ENCODE measurements at regions not wholly inside any gene's neighbourhood (a gene's known extent, or its start where the extent isn't known, plus 50 kb on each side); places are given as distances from the start of the nearest gene placed in this dataset.

DNA sequence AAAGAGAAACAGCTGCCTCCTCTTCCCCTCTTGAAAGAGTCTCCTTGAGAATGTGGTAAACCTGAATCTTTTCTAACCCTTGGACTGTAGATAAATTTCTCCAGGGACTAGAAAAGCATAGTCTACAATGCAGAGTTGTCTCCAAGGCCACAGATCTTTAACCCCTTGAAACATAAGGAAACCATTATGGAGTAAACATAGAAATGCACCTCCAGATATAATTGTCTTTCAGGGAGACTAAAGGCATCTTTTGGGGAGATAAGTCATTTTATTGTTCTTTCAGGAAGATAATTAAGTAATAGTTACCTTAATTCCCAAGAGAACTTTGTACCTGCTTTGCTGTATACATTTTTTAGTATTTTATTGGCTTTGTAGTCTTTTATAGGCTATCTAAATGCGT lies 373.6 kb upstream of the GRIA1 start:
- H2AFZ ChIP-seq (ENCODE audit: low read depth) = no peak overlapping the region
- no peak overlapping the region for H3K4me3 ChIP-seq (IDR thresholded peaks at IDR 0.05; ENCODE audit: insufficient read depth, low read depth, low read length)
- H4K20me1 ChIP-seq (ENCODE audit: insufficient read depth) = no peaks in the 10 kb centered on the region
- H3K27ac ChIP-seq = no peak overlapping the region
- no peaks in the 10 kb centered on the region for H3K79me2 ChIP-seq (ENCODE audit: insufficient read depth, low read depth)
- H3K36me3 ChIP-seq (ENCODE audit: insufficient read depth) = no peaks in the 10 kb centered on the region
- no peaks in the 10 kb centered on the region for H3K4me1 ChIP-seq (ENCODE audit: low read depth, poor library complexity, severe bottlenecking)
- no peaks in the 10 kb centered on the region for H3K27me3 ChIP-seq (ENCODE audit: insufficient read depth, low read depth)
- H3K9ac ChIP-seq = no peak overlapping the region
- TF ChIP-seq, protein P1, sequence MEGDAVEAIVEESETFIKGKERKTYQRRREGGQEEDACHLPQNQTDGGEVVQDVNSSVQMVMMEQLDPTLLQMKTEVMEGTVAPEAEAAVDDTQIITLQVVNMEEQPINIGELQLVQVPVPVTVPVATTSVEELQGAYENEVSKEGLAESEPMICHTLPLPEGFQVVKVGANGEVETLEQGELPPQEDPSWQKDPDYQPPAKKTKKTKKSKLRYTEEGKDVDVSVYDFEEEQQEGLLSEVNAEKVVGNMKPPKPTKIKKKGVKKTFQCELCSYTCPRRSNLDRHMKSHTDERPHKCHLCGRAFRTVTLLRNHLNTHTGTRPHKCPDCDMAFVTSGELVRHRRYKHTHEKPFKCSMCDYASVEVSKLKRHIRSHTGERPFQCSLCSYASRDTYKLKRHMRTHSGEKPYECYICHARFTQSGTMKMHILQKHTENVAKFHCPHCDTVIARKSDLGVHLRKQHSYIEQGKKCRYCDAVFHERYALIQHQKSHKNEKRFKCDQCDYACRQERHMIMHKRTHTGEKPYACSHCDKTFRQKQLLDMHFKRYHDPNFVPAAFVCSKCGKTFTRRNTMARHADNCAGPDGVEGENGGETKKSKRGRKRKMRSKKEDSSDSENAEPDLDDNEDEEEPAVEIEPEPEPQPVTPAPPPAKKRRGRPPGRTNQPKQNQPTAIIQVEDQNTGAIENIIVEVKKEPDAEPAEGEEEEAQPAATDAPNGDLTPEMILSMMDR (conservative IDR thresholded peaks at IDR 0.05; ENCODE audit: low read depth, low read length) = no peak
- no peak overlapping the region for H3K4me2 ChIP-seq

DNA sequence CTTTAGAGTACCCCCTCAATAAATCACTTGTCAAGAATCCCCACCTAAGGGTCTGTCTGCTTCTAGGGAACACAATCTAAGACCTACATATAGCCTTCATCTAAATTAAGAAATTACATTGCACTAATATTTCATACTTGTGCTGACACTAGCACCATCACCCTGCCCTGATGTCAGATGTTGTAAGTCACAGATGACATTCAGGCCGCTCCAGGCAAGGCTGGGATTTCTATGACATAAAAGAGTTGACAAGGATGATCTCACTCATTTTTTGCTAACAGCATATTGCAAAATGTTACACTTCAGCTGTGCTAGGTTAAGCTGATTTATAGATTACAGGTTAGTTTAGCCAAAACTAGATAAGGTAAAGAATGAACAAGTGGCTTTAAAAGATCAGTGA lies 372.5 kb upstream of the GRIA1 start:
- H3K4me2 ChIP-seq = no peak overlapping the region
- H2AFZ ChIP-seq (ENCODE audit: low read depth) = no peak overlapping the region
- TF ChIP-seq, protein P1 (conservative IDR thresholded peaks at IDR 0.05; ENCODE audit: low read depth, low read length) = no peak
- H3K79me2 ChIP-seq (ENCODE audit: insufficient read depth, low read depth) = no peaks in the 10 kb centered on the region
- H3K27me3 ChIP-seq (ENCODE audit: insufficient read depth, low read depth) = no peaks in the 10 kb centered on the region
- no peak overlapping the region for H3K4me3 ChIP-seq (IDR thresholded peaks at IDR 0.05; ENCODE audit: insufficient read depth, low read depth, low read length)
- no peak overlapping the region for H3K9ac ChIP-seq
- H3K36me3 ChIP-seq (ENCODE audit: insufficient read depth) = no peaks in the 10 kb centered on the region
- H3K4me1 ChIP-seq (ENCODE audit: low read depth, poor library complexity, severe bottlenecking) = no peaks in the 10 kb centered on the region
- H3K27ac ChIP-seq = no peak overlapping the region
- no peaks in the 10 kb centered on the region for H4K20me1 ChIP-seq (ENCODE audit: insufficient read depth)

DNA sequence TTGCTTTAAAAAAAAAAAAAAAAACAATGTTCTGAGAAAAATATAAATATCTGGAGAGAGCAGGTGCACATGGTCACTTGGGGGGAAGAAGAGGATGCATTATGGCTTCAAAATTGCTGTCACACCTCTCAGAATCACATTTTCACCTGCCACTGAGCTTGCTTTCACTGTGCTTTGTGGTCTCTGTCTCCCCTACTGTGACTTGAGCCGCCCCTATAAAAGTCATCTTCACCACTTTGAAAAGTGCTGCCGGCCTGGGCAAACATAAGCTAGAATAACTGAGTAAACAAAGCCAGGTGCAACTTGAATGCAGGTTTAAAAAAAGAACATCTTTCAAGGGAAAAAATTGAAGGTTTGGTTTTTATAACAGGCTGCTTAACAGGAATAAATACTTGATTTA lies 368.1 kb upstream of the GRIA1 start:
- no peaks in the 10 kb centered on the region for H4K20me1 ChIP-seq (ENCODE audit: insufficient read depth)
- H3K9ac ChIP-seq = no peak overlapping the region
- no peak overlapping the region for H3K27ac ChIP-seq
- TF ChIP-seq, protein P1 (conservative IDR thresholded peaks at IDR 0.05; ENCODE audit: low read depth, low read length) = no peak
- H3K4me3 ChIP-seq (IDR thresholded peaks at IDR 0.05; ENCODE audit: insufficient read depth, low read depth, low read length) = no peak overlapping the region
- H3K4me1 ChIP-seq (ENCODE audit: low read depth, poor library complexity, severe bottlenecking) = no peaks in the 10 kb centered on the region
- H3K4me2 ChIP-seq = no peak overlapping the region
- H3K79me2 ChIP-seq (ENCODE audit: insufficient read depth, low read depth) = no peaks in the 10 kb centered on the region
- no peak overlapping the region for H2AFZ ChIP-seq (ENCODE audit: low read depth)
- no peaks in the 10 kb centered on the region for H3K36me3 ChIP-seq (ENCODE audit: insufficient read depth)
- H3K27me3 ChIP-seq (ENCODE audit: insufficient read depth, low read depth) = no peaks in the 10 kb centered on the region

DNA sequence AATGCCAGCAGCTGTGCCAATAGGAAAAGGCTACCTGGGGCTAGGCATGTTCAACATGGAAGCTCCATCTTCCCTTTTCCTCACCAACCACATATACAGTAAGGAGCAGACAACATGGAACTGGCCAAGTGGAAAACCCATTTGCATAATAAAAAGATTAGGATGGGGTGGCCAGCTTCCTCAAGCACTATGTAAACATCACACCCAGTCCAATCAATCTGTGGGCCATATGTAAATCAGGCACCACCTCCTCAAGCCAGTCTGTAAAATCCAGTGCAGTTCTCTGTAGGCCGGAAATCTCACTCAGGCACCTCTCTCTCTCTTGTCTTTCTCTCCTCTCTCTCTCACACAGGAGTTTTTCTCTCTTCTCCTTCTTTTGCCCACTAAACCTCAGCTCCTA lies 360.2 kb upstream of the GRIA1 start:
- no peaks in the 10 kb centered on the region for H3K79me2 ChIP-seq (ENCODE audit: insufficient read depth, low read depth)
- H3K27ac ChIP-seq = no peak overlapping the region
- no peaks in the 10 kb centered on the region for H4K20me1 ChIP-seq (ENCODE audit: insufficient read depth)
- no peaks in the 10 kb centered on the region for H3K36me3 ChIP-seq (ENCODE audit: insufficient read depth)
- TF ChIP-seq, protein P1 (conservative IDR thresholded peaks at IDR 0.05; ENCODE audit: low read depth, low read length) = no peak
- H3K4me2 ChIP-seq = no peak overlapping the region
- H3K27me3 ChIP-seq (ENCODE audit: insufficient read depth, low read depth) = no peaks in the 10 kb centered on the region
- no peaks in the 10 kb centered on the region for H3K4me1 ChIP-seq (ENCODE audit: low read depth, poor library complexity, severe bottlenecking)
- no peak overlapping the region for H2AFZ ChIP-seq (ENCODE audit: low read depth)
- H3K9ac ChIP-seq = no peak overlapping the region
- H3K4me3 ChIP-seq (IDR thresholded peaks at IDR 0.05; ENCODE audit: insufficient read depth, low read depth, low read length) = no peak overlapping the region

DNA sequence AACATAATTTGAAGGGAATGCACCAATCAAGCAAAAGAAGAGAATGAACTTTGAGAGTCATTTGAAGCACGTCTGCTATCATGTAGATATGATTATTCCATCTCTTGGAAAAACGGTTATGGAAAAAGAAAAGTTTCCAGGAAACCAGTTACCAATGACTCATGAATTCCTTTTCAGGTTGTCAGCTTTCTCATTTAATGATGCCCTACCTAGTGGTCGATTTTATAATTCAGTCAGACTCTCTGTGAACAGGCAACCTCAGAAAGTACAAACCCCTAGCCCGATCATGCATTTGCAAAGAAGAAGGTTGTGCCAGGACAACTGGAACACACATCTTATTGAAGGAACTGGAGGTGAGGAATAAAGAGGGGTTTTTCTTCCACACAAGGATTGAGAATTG lies 355.1 kb upstream of the GRIA1 start:
- Histone ChIP-seq H3K27ac (no peak overlapping the region), H3K36me3 (ENCODE audit: insufficient read depth) (no peaks in the 10 kb centered on the region), H2AFZ (ENCODE audit: low read depth) (no peak overlapping the region), H3K9ac (no peak overlapping the region), H3K79me2 (ENCODE audit: insufficient read depth, low read depth) (no peaks in the 10 kb centered on the region), H3K4me2 (no peak overlapping the region), H4K20me1 (ENCODE audit: insufficient read depth) (no peaks in the 10 kb centered on the region), H3K4me3 (IDR thresholded peaks at IDR 0.05; ENCODE audit: insufficient read depth, low read depth, low read length) (no peak overlapping the region), H3K4me1 (ENCODE audit: low read depth, poor library complexity, severe bottlenecking) (no peaks in the 10 kb centered on the region), H3K27me3 (ENCODE audit: insufficient read depth, low read depth) (no peaks in the 10 kb centered on the region)
- TF ChIP-seq, protein P1 (conservative IDR thresholded peaks at IDR 0.05; ENCODE audit: low read depth, low read length) = no peak
